BLaER1 treated with 17β-estradiol and CSF1 and Interleukin-3, amounts not matched to agents 10 nM and 100 nM (cell line): ENCODE measurements at regions not wholly inside any gene's neighbourhood (a gene's known extent, or its start where the extent isn't known, plus 50 kb on each side); places are given as distances from the start of the nearest gene placed in this dataset.

ENCODE experiments used
- H3K27ac ChIP-seq, 11 experiments: shearing (Covaris generic); formaldehyde crosslinking; 2 replicates each; pipeline ENCODE4 v1.8.1; 2022
- H3K27me3 ChIP-seq, 11 experiments: shearing (Covaris generic); formaldehyde crosslinking; 2 replicates each; pipeline ENCODE4 v1.8.1; 2022
- H3K36me3 ChIP-seq, 11 experiments: shearing (Covaris generic); formaldehyde crosslinking; 2 replicates each; pipeline ENCODE4 v1.8.1; 2022
- H3K4me1 ChIP-seq, 10 experiments: shearing (Covaris generic); formaldehyde crosslinking; 2 replicates each; pipeline ENCODE4 v1.8.1; 2022
- H3K4me2 ChIP-seq, 11 experiments: shearing (Covaris generic); formaldehyde crosslinking; 2 replicates each; pipeline ENCODE4 v1.8.1; 2022
- H3K4me3 ChIP-seq, 10 experiments: shearing (Covaris generic); formaldehyde crosslinking; 2 replicates each; pipeline ENCODE4 v1.8.1; 2022
- H3K9ac ChIP-seq, 11 experiments: shearing (Covaris generic); formaldehyde crosslinking; 2 replicates each; pipeline ENCODE4 v1.8.1; 2022
- H3K9me3 ChIP-seq, 11 experiments: shearing (Covaris generic); formaldehyde crosslinking; replicated peaks in 1 of 11; 2 replicates each; pipeline ENCODE4 v1.8.1; 2022
- H4K20me1 ChIP-seq, 11 experiments: shearing (Covaris generic); formaldehyde crosslinking; 2 replicates each; pipeline ENCODE4 v1.8.1; 2022
- Cebpa-rat ChIP-seq, 11 experiments: shearing (Covaris generic); IDR thresholded peaks; 2 replicates each; pipeline ENCODE4 v1.8.1; 2022

DNA sequence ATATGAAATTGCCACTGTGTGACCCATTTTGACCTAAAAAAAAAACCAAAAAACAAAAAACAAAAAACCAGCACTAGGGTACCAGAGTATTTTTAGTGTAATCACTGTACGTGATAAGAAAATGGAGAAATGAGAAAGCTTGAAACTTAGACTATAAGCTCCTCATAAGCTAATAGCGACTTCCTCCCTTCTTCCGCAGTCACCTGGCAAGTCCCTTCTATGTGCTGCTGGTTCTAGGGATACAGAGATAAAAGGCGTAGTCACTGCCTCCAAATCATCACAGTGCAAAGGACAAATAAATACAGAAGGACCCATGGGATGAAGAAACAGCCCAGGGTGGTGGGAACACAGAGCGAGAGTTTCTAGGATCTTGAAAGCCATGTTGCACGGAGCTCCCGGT lies 190.3 kb downstream of the TM9SF2 start:
- Histone ChIP-seq H3K9ac (no peak overlapping the region), H3K4me3 (no peak overlapping the region)

DNA sequence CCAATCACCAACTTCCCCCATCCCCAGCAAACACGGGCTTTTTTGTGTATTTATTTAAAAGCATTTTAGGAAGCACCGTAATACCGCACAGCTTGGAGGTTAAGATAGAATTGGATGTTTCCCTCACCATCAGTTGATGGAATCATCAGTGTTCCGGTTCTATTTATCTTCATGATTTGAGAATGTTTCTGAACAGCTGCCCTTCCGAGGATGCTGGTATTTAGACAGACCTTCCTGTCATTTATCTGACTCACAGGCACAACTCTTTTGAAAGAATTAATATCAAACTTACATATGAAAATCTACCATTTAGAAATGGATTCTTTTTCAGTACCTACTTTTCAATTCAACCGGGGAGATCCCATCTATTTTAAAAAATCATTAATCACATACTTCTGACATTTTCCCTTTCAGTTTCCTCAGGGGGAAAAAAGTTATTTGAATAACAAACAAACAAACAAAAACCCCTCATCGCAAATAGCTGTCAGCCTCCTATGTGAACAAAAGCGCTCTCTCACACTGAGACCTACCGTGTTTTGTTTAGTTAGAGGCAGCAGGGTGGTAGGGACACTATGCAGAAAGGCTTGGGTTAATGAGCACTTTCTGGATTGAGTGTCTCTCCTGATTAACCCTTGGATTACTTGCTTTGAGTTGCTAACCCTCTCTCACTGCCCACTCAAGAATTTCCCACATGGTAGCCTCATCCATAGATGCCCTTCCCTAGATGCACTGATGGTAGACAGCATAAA lies 189.3 kb downstream of the TM9SF2 start:
- no peak overlapping the region for H3K4me3 ChIP-seq
- H3K4me1 ChIP-seq: peaks cover 0 to 8% (median 0%) of the 10 kb centered on the region in 10 experiments; a peak in 7 of 20 replicates

More for the DNA sequence above, 190.3 kb downstream of the TM9SF2 start:
- TF ChIP-seq Cebpa-rat (IDR thresholded peaks at IDR 0.05): no peak
- Histone ChIP-seq H3K36me3 (no peaks in the 10 kb centered on the region), H3K9me3 (no peaks in the 10 kb centered on the region), H4K20me1 (no peaks in the 10 kb centered on the region), H3K27ac (no peak overlapping the region), H3K27me3 (no peaks in the 10 kb centered on the region), H3K4me2 (no peak overlapping the region), H3K4me1 (peaks cover 0 to 8% (median 0%) of the 10 kb centered on the region in 10 experiments; a peak in 7 of 20 replicates)

DNA sequence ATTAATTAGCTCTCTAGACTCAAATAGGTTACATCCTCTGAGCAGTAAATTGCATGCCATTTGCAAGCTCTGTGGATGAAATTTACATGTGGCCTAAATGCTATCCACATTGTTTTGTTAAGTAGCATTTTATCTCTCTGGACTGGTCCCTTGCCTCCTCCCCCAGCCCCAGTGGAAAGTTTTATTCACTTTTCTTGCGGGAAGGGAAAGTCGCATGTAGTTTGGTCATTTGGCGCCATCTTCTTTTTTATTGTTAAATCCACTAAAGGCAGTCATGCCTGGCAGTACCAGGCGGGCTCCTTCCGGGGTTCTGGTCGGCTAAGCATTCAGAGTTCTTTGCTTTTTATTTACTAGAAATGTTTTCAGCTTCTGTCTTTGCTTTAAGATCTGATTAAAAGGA lies 188.7 kb downstream of the TM9SF2 start:
- Histone ChIP-seq H3K4me1 (peaks cover 0 to 8% (median 0%) of the 10 kb centered on the region in 10 experiments; a peak in 7 of 20 replicates), H3K4me2 (peak overlapping the region in 5 of 11 experiments; percentile 15 to 50 (median 22); a peak in 5 of 22 replicates), H3K9me3 (no peaks in the 10 kb centered on the region), H3K4me3 (no peak overlapping the region), H3K27me3 (no peaks in the 10 kb centered on the region), H3K36me3 (no peaks in the 10 kb centered on the region), H3K9ac (no peak overlapping the region), H3K27ac (no peak overlapping the region), H4K20me1 (no peaks in the 10 kb centered on the region)
- TF ChIP-seq Cebpa-rat (IDR thresholded peaks at IDR 0.05): no peak

More for the DNA sequence above, 189.3 kb downstream of the TM9SF2 start:
- Histone ChIP-seq H3K36me3 (no peaks in the 10 kb centered on the region), H3K27ac (no peak overlapping the region), H4K20me1 (no peaks in the 10 kb centered on the region), H3K9ac (no peak overlapping the region), H3K4me2 (peak overlapping the region in 4 of 11 experiments; percentile 22 to 50 (median 22); a peak in 5 of 22 replicates), H3K27me3 (no peaks in the 10 kb centered on the region), H3K9me3 (no peaks in the 10 kb centered on the region)
- no peak for TF ChIP-seq Cebpa-rat (IDR thresholded peaks at IDR 0.05)

DNA sequence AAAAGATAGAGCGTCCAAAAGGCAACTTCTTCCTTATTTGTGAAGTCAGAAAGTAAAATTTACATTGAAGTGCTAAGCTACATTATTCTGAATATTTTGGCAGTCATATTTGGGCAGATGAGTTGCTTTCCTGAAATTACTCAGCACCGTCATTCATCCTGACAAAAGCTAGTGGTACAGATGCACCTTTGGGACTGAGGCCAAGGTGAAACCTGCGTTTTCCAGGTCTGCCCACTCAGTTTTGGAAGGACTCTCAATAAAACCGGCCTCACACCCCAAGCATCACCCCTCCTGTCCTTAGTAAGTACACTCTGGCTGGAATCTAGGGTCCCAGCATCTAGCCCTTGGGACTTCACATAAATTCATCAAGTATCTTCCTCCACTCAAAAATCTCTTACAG lies 187.5 kb downstream of the TM9SF2 start:
- Histone ChIP-seq H3K4me2 (no peak overlapping the region), H3K9ac (no peak overlapping the region), H3K9me3 (no peaks in the 10 kb centered on the region), H3K36me3 (no peaks in the 10 kb centered on the region), H3K4me1 (peaks cover 0 to 8% (median 0%) of the 10 kb centered on the region in 10 experiments; a peak in 7 of 20 replicates), H4K20me1 (no peaks in the 10 kb centered on the region), H3K27me3 (no peaks in the 10 kb centered on the region), H3K4me3 (no peak overlapping the region), H3K27ac (no peak overlapping the region)
- TF ChIP-seq Cebpa-rat (IDR thresholded peaks at IDR 0.05): no peak

DNA sequence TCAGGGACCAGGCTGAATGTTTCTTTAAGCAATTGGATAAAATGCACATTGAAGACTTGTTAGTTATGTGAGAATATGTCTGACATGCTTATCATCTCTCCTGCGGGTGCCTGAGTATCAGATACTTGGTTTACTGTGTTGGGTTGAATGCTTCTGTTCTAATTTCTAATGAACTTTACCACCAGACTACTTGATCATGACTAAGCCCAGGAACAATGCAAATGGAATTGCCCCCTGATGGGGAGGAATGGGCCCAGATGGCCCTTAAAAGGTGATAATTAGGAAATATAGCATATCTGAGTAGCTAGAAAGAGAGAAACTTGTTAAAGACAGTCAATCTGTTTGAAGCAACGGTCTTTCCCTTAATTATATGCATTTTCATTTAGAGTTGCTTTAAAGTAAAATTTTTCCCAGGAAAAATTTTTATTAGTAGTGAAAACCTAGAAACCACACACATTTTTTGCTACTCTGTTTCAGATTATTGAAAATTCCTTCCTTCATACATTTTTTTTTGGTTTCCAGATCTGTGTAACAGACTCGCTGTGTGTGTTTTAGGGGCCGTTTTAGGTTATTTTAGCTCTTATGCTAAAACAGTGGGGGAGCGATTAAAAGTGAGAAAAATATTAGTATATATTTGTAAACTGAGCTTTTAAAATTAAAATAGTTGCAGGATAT lies 186.6 kb downstream of the TM9SF2 start:
- Histone ChIP-seq H3K4me3 (no peak overlapping the region), H4K20me1 (no peaks in the 10 kb centered on the region), H3K9me3 (no peaks in the 10 kb centered on the region), H3K4me1 (peaks cover 0 to 8% (median 0%) of the 10 kb centered on the region in 10 experiments; a peak in 7 of 20 replicates), H3K36me3 (no peaks in the 10 kb centered on the region), H3K4me2 (no peak overlapping the region), H3K27me3 (no peaks in the 10 kb centered on the region), H3K9ac (no peak overlapping the region), H3K27ac (no peak overlapping the region)
- no peak for TF ChIP-seq Cebpa-rat (IDR thresholded peaks at IDR 0.05)

DNA sequence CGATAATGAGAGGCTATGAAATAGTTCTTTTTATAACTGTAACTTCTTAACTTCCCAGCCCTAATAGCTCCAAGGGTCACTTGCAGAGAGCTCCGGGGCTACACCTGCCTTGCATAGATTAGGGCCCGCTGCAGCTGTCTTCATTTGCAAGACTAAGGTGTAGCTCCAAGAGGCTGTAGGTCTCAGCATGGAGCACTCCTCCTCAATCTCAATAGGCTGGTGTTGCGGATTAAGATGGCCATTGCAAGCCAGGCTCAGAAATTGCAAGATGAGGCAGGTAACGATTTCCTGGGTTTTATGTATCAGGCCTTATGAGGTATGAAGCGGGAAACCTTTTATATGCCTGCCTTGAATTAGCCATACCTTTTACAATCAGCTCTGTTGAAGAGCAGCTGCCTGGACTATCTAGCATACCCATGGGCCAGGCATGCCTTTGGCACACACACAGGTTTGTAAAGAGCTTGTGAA lies 185.7 kb downstream of the TM9SF2 start:
- Histone ChIP-seq H4K20me1 (no peaks in the 10 kb centered on the region), H3K4me1 (peaks cover 0 to 8% (median 0%) of the 10 kb centered on the region in 10 experiments; a peak in 7 of 20 replicates), H3K27ac (no peak overlapping the region), H3K9me3 (no peaks in the 10 kb centered on the region), H3K4me2 (no peak overlapping the region), H3K4me3 (no peak overlapping the region), H3K36me3 (no peaks in the 10 kb centered on the region), H3K9ac (no peak overlapping the region), H3K27me3 (no peaks in the 10 kb centered on the region)
- TF ChIP-seq Cebpa-rat (IDR thresholded peaks at IDR 0.05): no peak

DNA sequence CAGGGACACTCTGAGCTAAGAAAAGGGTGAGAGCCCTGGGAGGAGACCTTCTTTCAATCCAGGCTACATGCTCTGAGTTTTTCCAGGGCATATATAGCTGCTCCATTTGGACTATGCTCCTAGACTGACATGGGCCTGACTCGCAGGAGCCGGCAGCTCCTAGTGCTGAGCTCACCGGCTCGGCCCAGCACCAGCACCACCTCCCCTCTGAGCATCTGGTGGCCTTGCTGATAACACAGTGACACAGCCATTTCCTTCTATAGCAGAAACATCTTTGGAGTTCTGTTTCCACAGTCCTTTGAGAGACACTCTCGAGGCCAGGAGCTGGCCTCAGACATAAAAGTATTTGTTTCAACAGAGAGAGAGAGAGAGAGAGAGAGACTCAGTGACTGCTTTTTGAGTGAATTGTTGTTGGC lies 184.9 kb downstream of the TM9SF2 start:
- Histone ChIP-seq H3K9ac (no peak overlapping the region), H3K4me1 (peaks cover 0 to 8% (median 0%) of the 10 kb centered on the region in 10 experiments; a peak in 7 of 20 replicates), H4K20me1 (no peaks in the 10 kb centered on the region), H3K36me3 (no peaks in the 10 kb centered on the region), H3K27me3 (no peaks in the 10 kb centered on the region), H3K4me3 (no peak overlapping the region), H3K4me2 (no peak overlapping the region), H3K9me3 (no peaks in the 10 kb centered on the region), H3K27ac (no peak overlapping the region)
- no peak for TF ChIP-seq Cebpa-rat (IDR thresholded peaks at IDR 0.05)

DNA sequence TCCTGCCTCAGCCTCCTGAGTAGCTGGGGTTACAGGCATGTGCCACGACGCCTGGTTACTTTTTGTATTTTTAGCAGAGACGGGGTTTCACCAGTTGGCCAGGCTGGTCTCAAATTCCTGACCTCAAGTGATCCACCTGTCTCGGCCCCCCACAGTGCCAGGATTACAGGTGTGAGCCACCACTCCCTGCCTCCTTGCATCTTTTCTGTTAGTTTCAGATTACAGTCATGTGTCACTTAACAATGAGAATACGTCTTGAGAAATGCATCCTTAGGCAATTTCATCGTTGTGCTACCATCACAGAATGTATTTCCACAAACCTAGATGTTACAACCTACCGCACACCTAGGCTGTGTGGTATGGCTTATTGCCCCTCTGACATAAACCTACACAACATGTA lies 180.4 kb downstream of the TM9SF2 start:
- H3K27me3 ChIP-seq: no peaks in the 10 kb centered on the region
- H3K9me3 ChIP-seq: no peaks in the 10 kb centered on the region
- H3K4me2 ChIP-seq: no peak overlapping the region
- H3K4me1 ChIP-seq: no peaks in the 10 kb centered on the region
- H3K9ac ChIP-seq: no peak overlapping the region
- no peaks in the 10 kb centered on the region for H4K20me1 ChIP-seq
- no peak for TF ChIP-seq Cebpa-rat (IDR thresholded peaks at IDR 0.05)
- no peaks in the 10 kb centered on the region for H3K36me3 ChIP-seq
- H3K27ac ChIP-seq: no peak overlapping the region
- no peak overlapping the region for H3K4me3 ChIP-seq

DNA sequence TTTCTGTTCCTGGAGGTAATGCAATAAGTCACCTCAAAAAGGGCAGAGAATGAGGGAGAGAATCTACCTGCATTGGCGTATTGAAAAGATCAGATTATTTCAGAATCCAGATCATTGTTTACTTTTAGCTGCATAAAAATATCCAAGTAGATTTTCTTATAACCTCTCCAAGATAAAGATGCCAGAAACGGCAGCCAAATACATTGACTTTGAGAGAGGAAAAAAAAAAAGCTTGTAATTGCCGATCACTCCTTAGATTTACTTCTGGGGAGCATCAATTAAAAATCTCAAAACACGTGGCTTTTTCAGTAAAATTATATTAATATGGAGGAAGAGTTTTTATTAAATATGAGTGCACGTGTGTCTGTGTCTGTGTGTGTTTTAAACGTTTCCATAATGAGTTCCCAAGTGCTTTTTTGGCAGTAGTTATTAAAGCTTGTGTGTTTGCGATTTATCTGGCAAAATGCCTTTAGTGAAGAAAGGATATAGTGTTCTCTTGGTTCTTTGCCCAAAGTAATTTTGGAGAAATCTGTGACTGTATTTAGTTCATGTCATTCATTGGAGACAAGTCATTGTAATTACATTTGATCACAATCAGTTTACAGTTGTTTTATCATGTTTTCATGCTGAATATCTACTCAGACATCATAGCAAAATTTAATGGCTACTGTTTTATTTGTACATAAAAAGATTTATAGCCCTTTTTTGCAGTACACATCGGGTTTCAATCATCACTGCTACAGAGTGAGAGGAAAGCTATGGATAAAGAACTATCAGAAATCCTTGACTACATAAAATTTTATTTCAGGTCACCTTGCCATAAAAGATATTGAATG lies 176.1 kb downstream of the TM9SF2 start:
- no peak overlapping the region for H3K4me3 ChIP-seq
- H3K4me2 ChIP-seq: no peak overlapping the region
- no peaks in the 10 kb centered on the region for H3K36me3 ChIP-seq
- TF ChIP-seq Cebpa-rat (IDR thresholded peaks at IDR 0.05): no peak
- no peak overlapping the region for H3K27ac ChIP-seq
- H4K20me1 ChIP-seq: no peaks in the 10 kb centered on the region
- no peaks in the 10 kb centered on the region for H3K27me3 ChIP-seq
- peaks cover 0 to 7% (median 0%) of the 10 kb centered on the region in 11 experiments; a peak in 4 of 22 replicates for H3K9me3 ChIP-seq
- no peak overlapping the region for H3K9ac ChIP-seq
- no peaks in the 10 kb centered on the region; a peak in 1 of 20 replicates for H3K4me1 ChIP-seq
